DND-41 (cell line): ENCODE measurements at regions not wholly inside any gene's neighbourhood (a gene's known extent, or its start where the extent isn't known, plus 50 kb on each side); places are given as distances from the start of the nearest gene placed in this dataset.

Experiments used
- EZH2 ChIP-seq: IDR thresholded peaks from 3 replicates; pipeline ENCODE4 v1.6.1; 2012; ENCODE audit warnings: borderline replicate concordance, low read depth, mild to moderate bottlenecking, moderate library complexity, low read length, inconsistent platforms; ENCODE audit not compliant: severe bottlenecking
- TF ChIP-seq, protein P1 (sequence below): IDR thresholded peaks from 2 replicates; pipeline ENCODE4 v1.5.1; 2012; ENCODE audit warnings: borderline replicate concordance, low read length, moderate library complexity, mild to moderate bottlenecking; ENCODE audit not compliant: poor library complexity, severe bottlenecking; ENCODE audit errors: extremely low read depth

DNA sequence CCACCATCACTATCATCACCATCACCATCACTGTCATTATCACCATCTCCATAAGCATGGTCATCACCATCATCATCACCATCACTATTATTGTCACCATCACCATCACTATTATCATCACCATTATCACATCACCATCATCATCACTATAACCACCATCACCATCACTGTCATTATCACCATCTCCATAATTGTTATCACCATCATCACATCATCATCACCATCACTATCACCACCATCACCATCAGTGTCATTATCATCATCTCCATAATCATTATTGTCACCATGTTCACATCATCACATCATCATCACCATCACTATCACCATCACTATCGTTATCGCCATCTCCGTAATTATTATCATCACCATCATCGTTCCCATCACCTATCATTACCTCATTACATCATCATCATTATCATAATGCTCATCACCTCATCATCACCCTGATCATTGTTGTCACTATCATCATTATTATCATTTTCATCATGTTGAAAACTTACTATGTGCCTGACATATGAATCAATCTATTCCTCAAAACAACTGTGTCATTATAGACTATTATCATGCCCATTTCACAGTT, 280.3 kb upstream of the HS6ST1 start:
- TF ChIP-seq, protein P1, sequence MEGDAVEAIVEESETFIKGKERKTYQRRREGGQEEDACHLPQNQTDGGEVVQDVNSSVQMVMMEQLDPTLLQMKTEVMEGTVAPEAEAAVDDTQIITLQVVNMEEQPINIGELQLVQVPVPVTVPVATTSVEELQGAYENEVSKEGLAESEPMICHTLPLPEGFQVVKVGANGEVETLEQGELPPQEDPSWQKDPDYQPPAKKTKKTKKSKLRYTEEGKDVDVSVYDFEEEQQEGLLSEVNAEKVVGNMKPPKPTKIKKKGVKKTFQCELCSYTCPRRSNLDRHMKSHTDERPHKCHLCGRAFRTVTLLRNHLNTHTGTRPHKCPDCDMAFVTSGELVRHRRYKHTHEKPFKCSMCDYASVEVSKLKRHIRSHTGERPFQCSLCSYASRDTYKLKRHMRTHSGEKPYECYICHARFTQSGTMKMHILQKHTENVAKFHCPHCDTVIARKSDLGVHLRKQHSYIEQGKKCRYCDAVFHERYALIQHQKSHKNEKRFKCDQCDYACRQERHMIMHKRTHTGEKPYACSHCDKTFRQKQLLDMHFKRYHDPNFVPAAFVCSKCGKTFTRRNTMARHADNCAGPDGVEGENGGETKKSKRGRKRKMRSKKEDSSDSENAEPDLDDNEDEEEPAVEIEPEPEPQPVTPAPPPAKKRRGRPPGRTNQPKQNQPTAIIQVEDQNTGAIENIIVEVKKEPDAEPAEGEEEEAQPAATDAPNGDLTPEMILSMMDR, result no peak
- no peak for TF ChIP-seq EZH2
